Tibial nerve (tissue), 4 donors: ENCODE measurements at regions not wholly inside any gene's neighbourhood (a gene's known extent, or its start where the extent isn't known, plus 50 kb on each side); places are given as distances from the start of the nearest gene placed in this dataset.

Experiments
- CTCF ChIP-seq, 5 experiments: fragments of 200-600 bp in 3 of 5; fragments of 450-650 bp in 2 of 5; sonication (generic) in 3 of 5; IDR thresholded peaks; one replicate each; pipeline ENCODE4 v1.5.1; 2016 to 2019; ENCODE audit warnings: antibody characterized with exemption in 5 of 5, mild to moderate bottlenecking in 3 of 5, moderate library complexity in 2 of 5
- EP300 ChIP-seq, 2 donors: sonication (generic); formaldehyde crosslinking; IDR thresholded peaks; one replicate each; pipeline ENCODE4 v1.6.1; 2017; ENCODE audit warnings: antibody characterized with exemption in 2 of 2, mild to moderate bottlenecking in 1 of 2
- POLR2A ChIP-seq, 2 donors: fragments of 450-650 bp; IDR thresholded peaks; one replicate each; pipeline ENCODE4 v1.6.1; 2017; ENCODE audit warnings: antibody characterized with exemption in 2 of 2, mild to moderate bottlenecking in 2 of 2, moderate library complexity in 2 of 2

- no peak for TF ChIP-seq POLR2A (IDR thresholded peaks at IDR 0.05)
- TF ChIP-seq CTCF (IDR thresholded peaks at IDR 0.05), result no peak
- TF ChIP-seq EP300 (IDR thresholded peaks at IDR 0.05), result no peak
Measured at GRCh38 chr5:73238873-73239272, 65.9 kb downstream of the TMEM174 start.
